HG02798 (cell line): ENCODE measurements at regions not wholly inside any gene's neighbourhood (a gene's known extent, or its start where the extent isn't known, plus 50 kb on each side); places are given as distances from the start of the nearest gene placed in this dataset.
"Not testable (repeated sequence)": the region's sequence is repeated elsewhere in the genome, so short reads cannot be mapped to it uniquely, and the experiment has no call there.

Experiments used
- ATAC-seq: cut with Tn5 transposase; IDR thresholded peaks from one replicate; pipeline ENCODE4 v1.9.1; 2021; ENCODE audit warnings: mild to moderate bottlenecking; ENCODE audit not compliant: unreplicated experiment, poor library complexity

GRCh38 chr2:189231719-189232323, 52.3 kb upstream of the COL5A2 start:
- ATAC-seq = no peak

- ATAC-seq = peak; percentile 81
These were observed 53.3 kb upstream of the COL5A2 start for GRCh38 chr2:189232759-189233406.

DNA sequence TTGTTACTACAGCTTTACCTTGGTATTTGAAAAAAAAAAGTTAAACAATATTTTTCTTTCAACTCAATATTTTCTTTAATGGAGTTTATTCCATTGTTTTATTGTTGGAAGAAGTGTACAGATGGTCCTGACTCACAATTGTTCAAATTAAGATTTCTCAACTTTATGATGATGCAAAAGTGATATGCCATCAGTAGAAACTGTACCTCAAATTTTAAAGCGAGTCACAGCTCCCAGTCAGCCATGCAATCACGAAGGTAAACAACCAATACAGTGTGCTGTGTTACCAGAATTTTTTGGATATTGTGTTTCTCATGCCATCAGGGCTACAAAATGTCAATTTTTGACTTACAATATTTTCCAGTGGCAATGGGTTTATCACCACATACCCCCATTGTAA, 54.0 kb upstream of the COL5A2 start:
- no peak for ATAC-seq

GRCh38 chr2:189234991-189235390, 55.4 kb upstream of the COL5A2 start:
- ATAC-seq = no peak

DNA sequence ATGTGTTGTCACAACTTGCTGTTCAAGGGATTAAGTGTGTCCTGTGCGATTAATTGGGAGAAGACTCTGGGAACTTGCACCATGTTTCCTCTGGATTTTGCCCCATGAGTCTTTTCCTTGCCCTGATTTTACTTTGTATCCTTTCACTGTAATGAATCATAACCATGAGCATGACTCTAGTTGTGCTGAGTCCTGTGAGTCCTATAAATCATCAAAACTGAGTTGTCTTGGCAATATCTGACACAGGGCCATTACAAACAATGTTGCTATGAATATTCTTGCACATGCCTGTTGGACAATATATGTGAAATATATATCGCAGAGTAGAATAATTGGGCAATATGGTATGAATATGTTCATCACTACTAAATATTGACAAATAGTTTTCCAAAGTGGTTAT, 56.5 kb upstream of the COL5A2 start:
- no peak for ATAC-seq

DNA sequence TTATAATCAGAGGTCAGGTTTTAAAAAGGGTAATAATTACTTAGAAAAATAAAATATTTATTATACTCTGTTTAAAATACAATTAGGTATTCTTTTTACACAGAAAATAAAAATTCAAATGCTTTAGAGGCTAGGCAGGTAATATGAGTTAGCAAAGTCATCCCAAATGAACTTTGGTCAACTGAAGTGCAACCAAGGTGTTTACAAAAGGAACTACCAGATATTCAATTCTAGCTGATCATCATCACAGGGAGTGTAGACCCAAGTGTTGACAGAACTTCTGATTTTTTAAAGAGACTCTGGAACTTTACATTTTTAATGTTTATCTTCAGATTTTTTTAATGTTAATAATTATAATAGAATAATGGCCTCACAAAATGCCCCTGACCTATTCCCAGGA, 59.3 kb upstream of the COL5A2 start:
- no peak for ATAC-seq

GRCh38 chr2:189243843-189244242, 64.3 kb upstream of the COL5A2 start:
- not testable (repeated sequence) for ATAC-seq

DNA sequence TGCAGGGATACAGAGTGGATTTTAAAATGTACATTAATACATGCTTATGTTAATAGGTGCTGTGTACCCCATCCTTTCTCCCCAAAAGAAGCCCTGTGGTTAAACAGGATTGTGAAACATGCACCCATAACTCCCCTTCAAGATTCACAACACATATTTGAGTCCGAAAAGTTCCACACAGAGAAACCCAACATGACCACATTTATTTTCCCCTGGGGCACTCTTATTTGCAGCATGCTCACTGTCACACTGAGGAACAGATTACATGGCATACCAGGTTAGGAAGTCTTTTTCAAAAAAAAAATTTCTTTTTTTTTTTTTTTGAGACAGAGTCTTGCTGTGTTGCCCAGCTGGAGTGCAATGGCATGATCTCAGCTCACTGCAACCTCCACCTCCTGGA, 67.7 kb upstream of the COL5A2 start:
- no peak for ATAC-seq

- no peak for ATAC-seq
These were observed 68.6 kb upstream of the COL5A2 start for GRCh38 chr2:189248141-189248540.

GRCh38 chr2:189249171-189249570, 69.6 kb upstream of the COL5A2 start:
- ATAC-seq = no peak

DNA sequence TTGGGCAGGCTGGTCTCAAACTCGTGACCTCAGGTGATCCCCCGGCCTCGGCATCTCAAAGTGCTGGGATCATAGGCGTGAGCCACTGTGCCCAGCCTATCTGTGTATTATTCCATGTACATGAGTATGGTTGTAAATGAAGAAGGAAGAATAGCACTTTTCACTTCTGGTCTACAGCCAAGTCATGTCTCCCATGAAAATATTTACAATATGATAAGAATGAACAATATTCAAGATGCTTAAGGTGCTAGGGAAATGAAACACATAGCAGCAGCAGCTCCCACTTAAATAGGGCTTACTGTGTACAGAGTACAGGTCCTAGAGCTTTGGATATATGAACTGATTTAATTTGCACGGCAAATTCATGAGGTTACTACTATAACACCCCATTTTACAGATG, 70.3 kb upstream of the COL5A2 start:
- ATAC-seq = no peak

DNA sequence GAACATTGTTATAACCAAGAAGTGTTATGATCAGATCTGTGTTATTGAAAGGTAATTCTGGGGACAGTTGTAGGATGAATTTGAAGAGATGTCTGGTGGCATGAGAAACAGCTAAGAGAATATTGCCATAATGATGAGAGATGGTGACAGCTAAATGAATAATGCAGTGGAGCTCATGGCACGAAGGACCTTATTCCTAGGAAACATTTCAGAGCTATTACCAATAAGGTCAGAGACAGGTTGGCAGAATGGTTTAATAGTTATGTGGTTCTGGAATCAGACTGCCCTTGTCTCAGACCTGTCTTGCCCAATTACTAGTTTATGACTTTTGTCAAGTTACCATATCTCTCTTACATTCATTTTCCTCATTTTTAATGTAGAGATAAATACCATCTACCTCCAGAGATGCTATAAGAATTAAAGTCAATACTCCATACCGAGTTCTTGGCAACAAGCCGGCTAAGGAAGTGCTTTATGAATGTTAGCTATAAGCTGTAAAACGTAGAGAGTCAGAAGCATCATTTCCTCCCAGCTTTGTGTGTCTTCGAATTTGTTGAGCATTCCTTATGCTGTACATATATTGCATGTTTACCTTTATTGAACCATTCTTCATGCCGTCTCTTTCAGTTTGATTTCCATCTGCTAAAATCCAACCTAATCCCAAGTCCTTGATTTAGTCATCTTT, 73.6 kb upstream of the COL5A2 start:
- ATAC-seq = no peak

GRCh38 chr2:189253836-189254235, 74.3 kb upstream of the COL5A2 start:
- no peak for ATAC-seq

DNA sequence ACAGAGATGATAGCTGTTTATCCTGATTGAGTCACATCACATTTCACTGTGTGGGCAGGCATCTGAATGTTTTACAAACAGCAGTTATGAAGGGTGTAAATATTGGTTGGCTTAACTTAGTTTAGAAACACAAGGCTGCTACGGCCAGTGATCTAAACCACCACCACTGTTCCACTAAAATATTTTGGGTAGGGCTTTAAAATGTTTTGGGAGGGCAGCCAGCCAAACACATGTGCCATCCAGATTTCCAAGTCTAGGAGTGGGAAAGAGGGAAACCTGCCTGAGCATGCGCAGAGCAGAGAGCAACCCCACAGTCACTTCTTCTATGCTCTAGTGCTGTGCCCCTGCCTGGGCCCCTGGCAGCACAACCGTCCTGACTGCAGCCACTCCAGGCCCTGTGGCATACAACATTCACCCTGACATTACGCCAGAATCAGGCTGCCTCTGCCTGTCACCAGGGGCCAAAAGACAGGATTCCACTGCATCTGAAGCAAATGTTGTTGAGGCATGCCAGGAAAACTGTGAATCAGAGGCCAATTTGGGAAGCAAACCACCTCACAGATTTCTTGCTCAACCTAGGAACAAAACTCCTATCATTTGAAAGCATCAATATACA, 74.8 kb upstream of the COL5A2 start:
- no peak for ATAC-seq

- no peak for ATAC-seq
These were observed 76.2 kb upstream of the COL5A2 start for GRCh38 chr2:189255711-189256110.

GRCh38 chr2:189258616-189259365, 79.2 kb upstream of the COL5A2 start:
- ATAC-seq = no peak

GRCh38 chr2:189260361-189260814, 80.8 kb upstream of the COL5A2 start:
- no peak for ATAC-seq

DNA sequence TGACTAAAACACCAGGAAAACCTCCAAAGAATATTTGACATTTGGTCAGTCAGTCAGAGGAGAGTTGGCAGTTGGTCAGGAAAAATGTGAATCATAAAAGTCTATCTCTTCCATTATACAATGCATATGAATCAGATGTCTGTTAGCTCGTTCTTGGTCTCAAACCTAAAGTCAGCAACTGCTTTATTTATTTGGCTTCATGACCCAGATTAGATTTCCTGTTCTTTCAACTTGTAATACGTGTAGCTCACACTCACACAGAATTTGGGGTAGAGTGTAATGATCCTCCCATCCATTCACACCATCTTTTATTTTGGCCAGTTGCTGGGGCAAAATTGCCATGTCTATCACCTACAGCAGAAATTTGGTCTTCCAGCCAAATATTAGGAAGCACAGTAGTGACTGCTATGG, 81.9 kb upstream of the COL5A2 start:
- no peak for ATAC-seq

- ATAC-seq = no peak
These were observed 82.4 kb upstream of the COL5A2 start for GRCh38 chr2:189261916-189262315.

GRCh38 chr2:189265696-189266320, 86.2 kb upstream of the COL5A2 start:
- ATAC-seq = no peak
